ENCODE measurements at regions not wholly inside any gene's neighbourhood (a gene's known extent, or its start where the extent isn't known, plus 50 kb on each side); places are given as distances from the start of the nearest gene placed in this dataset.
"Not testable (repeated sequence)": the region's sequence is repeated elsewhere in the genome, so short reads cannot be mapped to it uniquely, and the experiment has no call there.

- DNase-seq (ENCODE audit: extremely low read depth, low read depth, low spot score) = no peak
Measured at GRCh38 chr5:115439639-115440038, 104.9 kb downstream of the FEM1C start.

- no peak for DNase-seq (ENCODE audit: extremely low read depth, low read depth, low spot score)
Measured at GRCh38 chr5:115439042-115439441, 105.5 kb downstream of the FEM1C start.

- no peak for DNase-seq (ENCODE audit: extremely low read depth, low read depth, low spot score)
Measured at GRCh38 chr5:115435778-115436712, 108.5 kb downstream of the FEM1C start.

GRCh38 chr5:115435065-115435777, 109.4 kb downstream of the FEM1C start:
- DNase-seq (ENCODE audit: extremely low read depth, low read depth, low spot score) = no peak

- no peak for DNase-seq (ENCODE audit: extremely low read depth, low read depth, low spot score)
Measured at GRCh38 chr5:115433918-115434317, 110.7 kb downstream of the FEM1C start.

GRCh38 chr5:115432691-115433090, 111.9 kb downstream of the FEM1C start:
- DNase-seq (ENCODE audit: extremely low read depth, low read depth, low spot score) = no peak

GRCh38 chr5:115431116-115431515, 113.5 kb downstream of the FEM1C start:
- DNase-seq (ENCODE audit: extremely low read depth, low read depth, low spot score) = no peak

- DNase-seq (ENCODE audit: extremely low read depth, low read depth, low spot score) = no peak
Measured at GRCh38 chr5:115430374-115430773, 114.2 kb downstream of the FEM1C start.

GRCh38 chr5:115429345-115429940, 115.1 kb downstream of the FEM1C start:
- DNase-seq (ENCODE audit: extremely low read depth, low read depth, low spot score) = no peak

GRCh38 chr5:115428676-115429075, 115.9 kb downstream of the FEM1C start:
- DNase-seq (ENCODE audit: extremely low read depth, low read depth, low spot score) = no peak

GRCh38 chr5:115428248-115428647, 116.3 kb downstream of the FEM1C start:
- DNase-seq (ENCODE audit: extremely low read depth, low read depth, low spot score) = no peak

- DNase-seq (ENCODE audit: extremely low read depth, low read depth, low spot score) = no peak
Measured at GRCh38 chr5:115424446-115424845, 120.1 kb downstream of the FEM1C start.

GRCh38 chr5:115424030-115424429, 120.5 kb downstream of the FEM1C start:
- DNase-seq (ENCODE audit: extremely low read depth, low read depth, low spot score) = no peak

GRCh38 chr5:115423541-115423940, 121.0 kb downstream of the FEM1C start:
- no peak for DNase-seq (ENCODE audit: extremely low read depth, low read depth, low spot score)

- DNase-seq (ENCODE audit: extremely low read depth, low read depth, low spot score) = no peak
Measured at GRCh38 chr5:115423051-115423450, 121.5 kb downstream of the FEM1C start.

GRCh38 chr5:115420812-115421211, 123.8 kb downstream of the FEM1C start:
- not testable (repeated sequence) for DNase-seq (ENCODE audit: extremely low read depth, low read depth, low spot score)

- DNase-seq (ENCODE audit: extremely low read depth, low read depth, low spot score) = peak; percentile 63
Measured at GRCh38 chr5:115419846-115420585, 123.6 kb upstream of the CCDC112 start.

GRCh38 chr5:115418788-115419187, 122.3 kb upstream of the CCDC112 start:
- DNase-seq (ENCODE audit: extremely low read depth, low read depth, low spot score) = no peak

GRCh38 chr5:115417076-115417475, 120.6 kb upstream of the CCDC112 start:
- DNase-seq (ENCODE audit: extremely low read depth, low read depth, low spot score) = no peak

GRCh38 chr5:115415143-115415491, 118.7 kb upstream of the CCDC112 start:
- DNase-seq (ENCODE audit: extremely low read depth, low read depth, low spot score) = no peak

Data from glomerular endothelial cell (primary cell).